ENCODE measurements at regions not wholly inside any gene's neighbourhood (a gene's known extent, or its start where the extent isn't known, plus 50 kb on each side); places are given as distances from the start of the nearest gene placed in this dataset.

DNA sequence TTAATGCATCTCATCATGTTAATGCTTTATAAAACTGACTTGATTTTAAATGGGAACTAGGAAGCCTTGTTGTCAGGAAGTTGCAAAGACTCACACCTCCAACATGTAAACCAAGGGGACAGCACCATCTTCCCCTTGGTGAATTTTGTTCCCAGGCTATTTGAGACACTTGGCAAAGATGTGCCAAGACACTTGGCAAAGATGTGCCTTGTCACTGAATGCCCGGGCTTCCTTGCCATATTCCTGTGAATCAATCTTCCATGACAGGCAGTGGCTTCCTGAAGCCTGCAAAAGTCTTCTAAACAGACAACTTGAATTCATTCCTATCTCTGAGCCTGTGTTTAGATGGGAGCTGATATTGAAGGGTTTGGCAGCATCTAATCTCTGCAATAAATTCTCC lies 465.4 kb upstream of the C16orf82 start:
- no peak overlapping the region for H3K4me3 ChIP-seq (replicated peaks in 1 of 3)
- intact Hi-C loops (cut with DNase I) = no loop called here
- no peaks in the 10 kb centered on the region for H3K9me3 ChIP-seq
- DNase-seq = peak; percentile 21 to 41
- 25 to 26% methylated on average over 1 of the region's 1 CpG for WGBS, 2 donors
- TF ChIP-seq, protein P1, sequence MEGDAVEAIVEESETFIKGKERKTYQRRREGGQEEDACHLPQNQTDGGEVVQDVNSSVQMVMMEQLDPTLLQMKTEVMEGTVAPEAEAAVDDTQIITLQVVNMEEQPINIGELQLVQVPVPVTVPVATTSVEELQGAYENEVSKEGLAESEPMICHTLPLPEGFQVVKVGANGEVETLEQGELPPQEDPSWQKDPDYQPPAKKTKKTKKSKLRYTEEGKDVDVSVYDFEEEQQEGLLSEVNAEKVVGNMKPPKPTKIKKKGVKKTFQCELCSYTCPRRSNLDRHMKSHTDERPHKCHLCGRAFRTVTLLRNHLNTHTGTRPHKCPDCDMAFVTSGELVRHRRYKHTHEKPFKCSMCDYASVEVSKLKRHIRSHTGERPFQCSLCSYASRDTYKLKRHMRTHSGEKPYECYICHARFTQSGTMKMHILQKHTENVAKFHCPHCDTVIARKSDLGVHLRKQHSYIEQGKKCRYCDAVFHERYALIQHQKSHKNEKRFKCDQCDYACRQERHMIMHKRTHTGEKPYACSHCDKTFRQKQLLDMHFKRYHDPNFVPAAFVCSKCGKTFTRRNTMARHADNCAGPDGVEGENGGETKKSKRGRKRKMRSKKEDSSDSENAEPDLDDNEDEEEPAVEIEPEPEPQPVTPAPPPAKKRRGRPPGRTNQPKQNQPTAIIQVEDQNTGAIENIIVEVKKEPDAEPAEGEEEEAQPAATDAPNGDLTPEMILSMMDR (IDR thresholded peaks at IDR 0.05) = no peak
- no peak for TF ChIP-seq POLR2A (IDR thresholded peaks at IDR 0.05)
- H3K27ac ChIP-seq = peak overlapping the region in 2 of 3 donors; percentile 87 to 99
- H3K4me1 ChIP-seq = peaks cover 38 to 67% of the 10 kb centered on the region in 2 donors
- no peaks in the 10 kb centered on the region for H3K36me3 ChIP-seq
- no peaks in the 10 kb centered on the region for H3K27me3 ChIP-seq

DNA sequence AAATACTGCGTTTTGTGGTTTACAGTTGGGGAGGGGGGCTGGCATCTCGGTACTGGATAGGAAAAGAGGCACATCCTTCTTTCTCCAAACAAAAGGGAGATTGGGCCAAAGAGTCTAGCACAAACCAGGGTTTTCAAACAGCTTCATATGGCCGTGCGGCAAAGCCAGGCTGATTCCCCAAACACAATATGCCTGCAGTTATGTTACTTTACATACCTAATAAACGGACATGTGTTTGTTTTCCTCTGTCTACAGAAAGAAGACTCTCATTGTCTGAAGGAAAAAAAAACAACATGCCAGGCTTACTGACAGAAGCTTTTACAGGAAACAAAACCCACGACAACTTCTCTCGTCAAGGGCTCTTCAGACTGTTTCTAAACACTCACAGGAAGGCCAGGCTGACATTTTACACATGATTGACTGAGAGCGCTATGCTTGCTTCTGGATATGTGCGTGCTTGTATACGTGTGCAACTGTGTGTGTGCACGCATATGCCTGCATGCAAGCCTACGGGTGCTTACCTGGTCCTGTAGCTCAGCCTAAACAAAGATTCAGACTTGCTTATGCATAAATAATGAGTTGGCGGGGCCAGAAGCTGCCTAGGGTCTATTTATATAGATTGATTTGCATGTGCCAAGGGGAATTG lies 461.0 kb upstream of the C16orf82 start:
- DNase-seq = peak; percentile 39 to 44
- H3K4me3 ChIP-seq (replicated peaks in 1 of 3) = no peak overlapping the region
- intact Hi-C loops (cut with DNase I) = no loop called here
- H3K4me1 ChIP-seq = peaks cover 22 to 37% of the 10 kb centered on the region in 2 donors
- TF ChIP-seq, protein P1 (IDR thresholded peaks at IDR 0.05) = no peak
- peak in 1 of 2 donors; percentile 46 for TF ChIP-seq POLR2A (IDR thresholded peaks at IDR 0.05)
- no peaks in the 10 kb centered on the region for H3K27me3 ChIP-seq
- no peaks in the 10 kb centered on the region for H3K9me3 ChIP-seq
- no peaks in the 10 kb centered on the region for H3K36me3 ChIP-seq
- H3K27ac ChIP-seq = peak overlapping the region; percentile 52 to 83 (median 73)
- 20 to 27% methylated on average over 13 of the region's 13 CpGs for WGBS, 2 donors

DNA sequence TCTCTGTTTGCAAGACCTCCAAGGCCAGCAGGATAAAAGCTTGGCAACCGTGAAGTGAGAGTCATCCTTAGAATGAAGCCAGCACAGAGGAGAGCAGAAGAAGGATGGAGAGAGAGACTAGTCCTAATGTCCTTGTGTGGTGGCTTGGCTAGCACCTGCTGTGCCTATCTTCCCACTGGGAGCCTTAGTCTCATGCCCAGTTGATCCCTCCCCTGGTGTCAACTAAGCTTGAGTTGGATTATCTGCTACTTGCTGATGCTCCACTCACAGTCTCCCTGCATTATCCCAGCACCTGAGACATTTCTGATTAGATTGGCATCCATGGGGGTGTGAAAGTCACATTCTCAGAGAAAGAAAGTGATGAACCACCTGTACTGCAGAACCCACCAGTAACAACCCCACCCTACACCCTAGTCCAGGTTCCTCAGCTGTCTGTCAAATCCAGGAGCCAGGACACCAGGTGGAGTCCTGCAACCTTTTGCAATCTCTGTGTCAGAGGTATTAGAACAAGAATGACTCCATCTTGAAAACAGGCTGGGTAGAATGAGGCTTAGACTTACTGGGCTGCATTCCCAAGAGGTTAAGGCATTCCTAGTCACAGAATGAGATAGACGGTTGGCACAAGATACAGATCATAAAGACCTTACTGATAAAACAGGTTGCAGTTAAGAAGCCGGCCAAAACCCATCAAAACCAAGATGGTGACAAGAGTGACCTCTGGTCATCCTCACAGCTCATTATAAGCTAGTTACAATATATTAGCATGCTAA lies 460.2 kb upstream of the C16orf82 start:
- no peak for DNase-seq
- no peaks in the 10 kb centered on the region for H3K9me3 ChIP-seq
- no peak overlapping the region for H3K4me3 ChIP-seq (replicated peaks in 1 of 3)
- H3K27ac ChIP-seq = peak overlapping the region in 2 of 3 donors; percentile 73 to 83
- H3K4me1 ChIP-seq = peaks cover 16 to 29% of the 10 kb centered on the region in 2 donors
- intact Hi-C loops (cut with DNase I) = no loop called here
- TF ChIP-seq, protein P1 (IDR thresholded peaks at IDR 0.05) = no peak
- no peak for TF ChIP-seq POLR2A (IDR thresholded peaks at IDR 0.05)
- no peaks in the 10 kb centered on the region for H3K27me3 ChIP-seq
- no peaks in the 10 kb centered on the region for H3K36me3 ChIP-seq
- 86 to 97% methylated on average over 3 of the region's 3 CpGs for whole genome bisulfite sequencing, 2 donors

DNA sequence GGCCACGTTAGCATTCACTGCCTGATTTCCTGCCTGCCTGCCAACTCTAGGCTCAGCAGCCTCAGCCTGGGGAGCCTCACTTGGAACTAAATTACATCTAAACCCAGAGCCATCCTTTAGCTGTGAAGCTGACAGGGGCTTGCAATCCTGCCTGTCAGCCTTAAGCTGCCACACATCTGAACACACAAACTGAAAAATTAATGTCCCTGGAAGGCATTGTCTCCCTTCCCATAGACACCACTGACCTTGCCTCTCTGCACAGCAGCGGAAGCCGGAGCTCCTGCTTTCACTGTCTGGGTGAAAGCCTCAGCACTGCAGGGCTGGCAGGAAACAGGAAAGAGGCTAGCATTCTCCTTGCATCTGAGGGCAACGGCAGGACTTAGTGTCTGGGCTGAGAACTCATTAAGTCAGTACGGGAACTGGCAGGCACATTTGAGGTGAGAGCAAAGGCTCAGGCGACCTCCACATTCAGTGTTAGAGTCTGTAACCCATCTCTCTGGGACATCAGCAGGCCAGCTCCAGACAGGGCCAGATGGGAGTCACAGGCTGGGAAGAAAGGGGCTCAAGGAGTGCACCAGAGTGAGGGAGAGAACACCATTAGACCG lies 452.4 kb upstream of the C16orf82 start:
- no peaks in the 10 kb centered on the region for H3K27me3 ChIP-seq
- no peak for TF ChIP-seq POLR2A (IDR thresholded peaks at IDR 0.05)
- TF ChIP-seq, protein P1 (IDR thresholded peaks at IDR 0.05) = no peak
- WGBS, 2 donors = 35 to 37% methylated on average over 7 of the region's 7 CpGs
- peak overlapping the region in 2 of 3 donors; percentile 10 to 45 for H3K27ac ChIP-seq
- H3K4me3 ChIP-seq (replicated peaks in 1 of 3) = no peak overlapping the region
- DNase-seq = peak; percentile 53 to 56
- H3K4me1 ChIP-seq = peaks cover 0 to 16% of the 10 kb centered on the region in 2 donors
- intact Hi-C loops (cut with DNase I) = no loop called here
- H3K9me3 ChIP-seq = no peaks in the 10 kb centered on the region
- H3K36me3 ChIP-seq = no peaks in the 10 kb centered on the region
